H1 (cell line): ENCODE measurements at regions not wholly inside any gene's neighbourhood (a gene's known extent, or its start where the extent isn't known, plus 50 kb on each side); places are given as distances from the start of the nearest gene placed in this dataset.

ENCODE experiments used
- CTCF ChIA-PET: fragments of 300-600 bp; sonication (Branson Sonifier 250); formaldehyde crosslinking; loops from one replicate; lab custom pipeline; 2021; ENCODE audit not compliant: partially characterized antibody; lab: Charles Lee
- POLR2A ChIA-PET: fragments of 300-600 bp; sonication (Branson Sonifier 250); formaldehyde crosslinking; loops from one replicate; lab custom pipeline; 2021; ENCODE audit warnings: inconsistent platforms; ENCODE audit not compliant: partially characterized antibody; lab: Charles Lee
- DNase-seq, 2 experiments: peaks; one replicate each; pipeline versions ENCODE4 v3.0.0 to v3.0.0-alpha.2; 2010 to 2022; ENCODE audit warnings: low spot score in 2 of 2, low read depth in 1 of 2, mixed read lengths in 1 of 2
- FAIRE-seq: peaks from 2 replicates; lab custom pipeline; 2011; peaks lifted over from hg19 to GRCh38; lab: Jason Lieb, UNC
- H2AFZ ChIP-seq: 2 replicates; pipeline ENCODE4 v1.8.1; 2012; ENCODE audit warnings: low read length, inconsistent platforms
- H2AK5ac ChIP-seq: 2 replicates; pipeline ENCODE4 v1.6.1; 2013; ENCODE audit warnings: low read depth, low read length
- H2BK120ac ChIP-seq: replicated peaks from 2 replicates; pipeline ENCODE3; 2013; ENCODE audit warnings: low read depth, low read length, inconsistent platforms
- H2BK12ac ChIP-seq: 2 replicates; pipeline ENCODE4 v1.6.1; 2013; ENCODE audit warnings: low read depth, low read length
- H2BK15ac ChIP-seq: 2 replicates; pipeline ENCODE4 v1.6.1; 2013; ENCODE audit warnings: low read length
- H2BK20ac ChIP-seq: 2 replicates; pipeline ENCODE4 v1.6.1; 2013; ENCODE audit warnings: low read length
- H2BK5ac ChIP-seq: 2 replicates; pipeline ENCODE4 v1.6.1; 2013; ENCODE audit warnings: low read depth, low read length
- H3K14ac ChIP-seq: 2 replicates; pipeline ENCODE4 v1.6.1; 2013; ENCODE audit warnings: inconsistent platforms; ENCODE audit not compliant: insufficient read length
- H3K18ac ChIP-seq: 2 replicates; pipeline ENCODE4 v1.6.1; 2013; ENCODE audit warnings: low read length; ENCODE audit errors: extremely low read depth
- H3K23ac ChIP-seq: 2 replicates; pipeline ENCODE4 v1.6.1; 2013; ENCODE audit warnings: inconsistent platforms; ENCODE audit not compliant: insufficient read length
- H3K23me2 ChIP-seq: 2 replicates; pipeline ENCODE4 v1.6.1; 2013; ENCODE audit warnings: low read depth, low read length
- H3K27ac ChIP-seq: 2 replicates; pipeline ENCODE4 v1.6.1; 2011; ENCODE audit warnings: low read depth, low read length, inconsistent platforms
- H3K27me3 ChIP-seq, 4 experiments: replicated peaks in 1 of 4; 1 replicate in 1 of 4; 2 replicates in 3 of 4; pipeline versions ENCODE4 v1.6.1 to v1.8.1; 2011 to 2013; ENCODE audit warnings: low read length in 3 of 4, mild to moderate bottlenecking in 3 of 4, inconsistent platforms in 2 of 4, mixed read lengths in 2 of 4, moderate library complexity in 1 of 4; ENCODE audit not compliant: control insufficient read depth in 3 of 4, insufficient read depth in 3 of 4; ENCODE audit errors: extremely low read depth in 1 of 4
- H3K36me3 ChIP-seq, 4 experiments: 2 replicates each; pipeline versions ENCODE4 v1.6.1 to v1.8.1; 2011 to 2013; ENCODE audit warnings: mild to moderate bottlenecking in 4 of 4, low read length in 3 of 4, moderate library complexity in 2 of 4, control low read depth in 1 of 4, inconsistent platforms in 1 of 4; ENCODE audit not compliant: insufficient read depth in 4 of 4, control insufficient read depth in 2 of 4
- H3K4ac ChIP-seq: replicated peaks from 2 replicates; pipeline ENCODE3; 2013; ENCODE audit warnings: low read length, low read depth, mixed read lengths, inconsistent platforms; ENCODE audit not compliant: insufficient read length
- H3K4me1 ChIP-seq, 4 experiments: replicated peaks in 1 of 4; 1 replicate in 1 of 4; 2 replicates in 3 of 4; pipeline versions ENCODE4 v1.6.1 to v1.8.1; 2011 to 2013; ENCODE audit warnings: low read length in 3 of 4, inconsistent platforms in 2 of 4, mixed read lengths in 1 of 4; ENCODE audit not compliant: insufficient read depth in 4 of 4, control insufficient read depth in 3 of 4
- H3K4me2 ChIP-seq, 2 experiments: 2 replicates each; pipeline versions ENCODE4 v1.6.1 to v1.8.1; 2011 to 2013; ENCODE audit warnings: low read depth in 2 of 2, low read length in 2 of 2, control low read depth in 1 of 2, inconsistent platforms in 1 of 2, mild to moderate bottlenecking in 1 of 2; ENCODE audit not compliant: insufficient read depth in 1 of 2
- H3K4me3 ChIP-seq, 4 experiments: fragments of 200-600, 300-600 bp in 1 of 4; sonication (generic), shearing (Covaris generic), sonication (Bioruptor Twin) in 1 of 4; 2 replicates each; pipeline versions ENCODE4 v1.5.1 to v1.8.1; 2011 to 2016; ENCODE audit warnings: low read length in 4 of 4, low read depth in 3 of 4, control low read depth in 2 of 4, inconsistent platforms in 2 of 4, mild to moderate bottlenecking in 2 of 4, mixed read lengths in 1 of 4, moderate library complexity in 1 of 4; ENCODE audit not compliant: insufficient read depth in 2 of 4; ENCODE audit errors: extremely low read depth in 1 of 4
- H3K56ac ChIP-seq: replicated peaks from 2 replicates; pipeline ENCODE3; 2013; ENCODE audit warnings: low read depth, mild to moderate bottlenecking, mixed read lengths, low read length, inconsistent platforms; ENCODE audit not compliant: insufficient read length
- H3K79me1 ChIP-seq: 2 replicates; pipeline ENCODE4 v1.6.1; 2013; ENCODE audit warnings: low read depth, low read length, control low read depth
- H3K79me2 ChIP-seq, 2 experiments: 2 replicates each; pipeline versions ENCODE4 v1.6.1 to v1.8.1; 2012 to 2013; ENCODE audit warnings: low read length in 2 of 2, mild to moderate bottlenecking in 2 of 2, inconsistent platforms in 1 of 2; ENCODE audit not compliant: insufficient read depth in 2 of 2, control insufficient read depth in 1 of 2
- H3K9ac ChIP-seq, 4 experiments: replicated peaks in 1 of 4; 1 replicate in 1 of 4; 2 replicates in 3 of 4; pipeline versions ENCODE4 v1.6.1 to v1.8.1; 2011 to 2013; ENCODE audit warnings: low read depth in 3 of 4, low read length in 3 of 4, control low read depth in 2 of 4, mild to moderate bottlenecking in 2 of 4, moderate library complexity in 2 of 4, inconsistent platforms in 1 of 4; ENCODE audit errors: extremely low read depth in 1 of 4
- H3K9me3 ChIP-seq, 2 experiments: 2 replicates each; pipeline versions ENCODE4 v1.6.1 to v1.8.1; 2012 to 2013; ENCODE audit warnings: mild to moderate bottlenecking in 2 of 2, moderate library complexity in 2 of 2, control low read depth in 1 of 2, inconsistent platforms in 1 of 2, low read depth in 1 of 2, low read length in 1 of 2, mixed read lengths in 1 of 2; ENCODE audit not compliant: insufficient read depth in 2 of 2
- H4K20me1 ChIP-seq, 2 experiments: replicated peaks in 1 of 2; 2 replicates each; pipeline versions ENCODE3 to v1.8.1; 2011 to 2013; ENCODE audit warnings: inconsistent platforms in 2 of 2, low read length in 2 of 2, mild to moderate bottlenecking in 1 of 2; ENCODE audit not compliant: insufficient read depth in 2 of 2, control insufficient read depth in 1 of 2
- H4K5ac ChIP-seq: 2 replicates; pipeline ENCODE4 v1.6.1; 2013; ENCODE audit warnings: low read length, low read depth, mixed read lengths, inconsistent platforms; ENCODE audit not compliant: insufficient read length
- H4K8ac ChIP-seq: 2 replicates; pipeline ENCODE4 v1.8.0; 2013; ENCODE audit warnings: mild to moderate bottlenecking, moderate library complexity, low read length, inconsistent platforms; ENCODE audit not compliant: insufficient read depth; ENCODE audit errors: extremely low read depth
- H4K91ac ChIP-seq: replicated peaks from 2 replicates; pipeline ENCODE3; 2013; ENCODE audit warnings: low read length, mixed read lengths, inconsistent platforms; ENCODE audit not compliant: insufficient read length
- CTBP2 ChIP-seq: IDR thresholded peaks from 2 replicates; pipeline ENCODE4 v1.7.0; 2011; ENCODE audit warnings: borderline replicate concordance, mild to moderate bottlenecking, moderate library complexity, mixed read lengths, low read length; ENCODE audit not compliant: insufficient read depth, insufficient read length
- EP300 ChIP-seq, 2 experiments: IDR thresholded peaks; 1 replicate in 1 of 2; 2 replicates in 1 of 2; pipeline ENCODE4 v1.6.1; 2011 to 2012; ENCODE audit warnings: low read depth in 2 of 2, low read length in 2 of 2, mild to moderate bottlenecking in 2 of 2, borderline replicate concordance in 1 of 2, inconsistent platforms in 1 of 2, moderate library complexity in 1 of 2
- FOSL1 ChIP-seq: IDR thresholded peaks from 2 replicates; pipeline ENCODE4 v1.6.1; 2011; ENCODE audit warnings: mild to moderate bottlenecking, low read depth, low read length, moderate library complexity; ENCODE audit not compliant: insufficient read depth
- KDM5A ChIP-seq: fragments of 200-600 bp; IDR thresholded peaks from 2 replicates; pipeline ENCODE4 v1.7.1; 2012; ENCODE audit warnings: mild to moderate bottlenecking, low read length, inconsistent platforms, mixed read lengths
- POLR2A ChIP-seq, 2 experiments: IDR thresholded peaks; 1 replicate in 1 of 2; 2 replicates in 1 of 2; pipeline ENCODE4 v1.6.1; 2011; ENCODE audit warnings: low read depth in 2 of 2, low read length in 2 of 2, mild to moderate bottlenecking in 2 of 2; ENCODE audit errors: control extremely low read depth in 1 of 2
- POLR2AphosphoS5 ChIP-seq: IDR thresholded peaks from 2 replicates; pipeline ENCODE4 v1.6.1; 2011; ENCODE audit warnings: low read depth, low read length
- POU5F1 ChIP-seq: IDR thresholded peaks from 2 replicates; pipeline ENCODE4 v1.6.1; 2011; ENCODE audit warnings: low read depth, mild to moderate bottlenecking, low read length, moderate library complexity
- WGBS, 2 experiments: shearing (Covaris generic) in 1 of 2; methylation state at CpG; one replicate each; pipeline versions ENCODE4 v1.1.6 to v1.1.7; 2013 to 2015; ENCODE audit warnings: low lambda C conversion rate in 2 of 2, mixed read lengths in 2 of 2, inconsistent platforms in 1 of 2, low coverage in 1 of 2, missing lambda C conversion rate in 1 of 2; ENCODE audit not compliant: insufficient replicate concordance in 2 of 2, insufficient coverage in 1 of 2, insufficient read length in 1 of 2; ENCODE audit errors: extremely low coverage in 1 of 2, missing lambda C conversion rate in 1 of 2; 5-methylcytosine and 5-hydroxymethylcytosine counted together
- TF ChIP-seq, protein P1 (sequence below): IDR thresholded peaks from 2 replicates; pipeline ENCODE4 v1.6.1; 2011; ENCODE audit warnings: low read length, improper control_type of control experiment

GRCh38 chr1:83698644-83699043, 300.3 kb downstream of the TTLL7 start:
- H2BK5ac ChIP-seq = no peak overlapping the region
- no peak overlapping the region for H2BK20ac ChIP-seq
- H3K23me2 ChIP-seq = no peaks in the 10 kb centered on the region
- no peak overlapping the region for H3K4me2 ChIP-seq
- FAIRE-seq = no peak
- DNase-seq = no peak
- 92% methylated on average over 2 of the region's 2 CpGs; no CpG with 5 or more reads in 1 of the 2 experiments for WGBS, 2 experiments
- no peak overlapping the region for H2AFZ ChIP-seq
- H2BK12ac ChIP-seq = no peak overlapping the region
- no peaks in the 10 kb centered on the region; a peak in 1 of 4 replicates for H3K9me3 ChIP-seq
- no peaks in the 10 kb centered on the region for H3K79me1 ChIP-seq
- POLR2A ChIA-PET = interaction anchor here (1.2 kb wide), 1 partner anchor 101 kb away, joined by 3 read pairs; no protein-coding TSS in a partner anchor
- CTCF ChIA-PET = interaction anchor here (1.2 kb wide), 1 partner anchor 59 kb away, joined by 3 read pairs; no protein-coding TSS in a partner anchor
- H4K20me1 ChIP-seq = no peaks in the 10 kb centered on the region
- H3K56ac ChIP-seq = no peak overlapping the region
- H3K9ac ChIP-seq = no peak overlapping the region
- no peak overlapping the region for H3K27ac ChIP-seq
- H3K18ac ChIP-seq = no peak overlapping the region
- no peaks in the 10 kb centered on the region for H3K36me3 ChIP-seq
- H3K14ac ChIP-seq = no peak overlapping the region
- peaks cover 9 to 17% (median 13%) of the 10 kb centered on the region in 4 experiments; a peak in 6 of 7 replicates for H3K4me1 ChIP-seq
- no peaks in the 10 kb centered on the region for H3K79me2 ChIP-seq
- H4K5ac ChIP-seq = no peak overlapping the region
- no peak overlapping the region for H3K4ac ChIP-seq
- H2BK15ac ChIP-seq = no peak overlapping the region
- no peak overlapping the region for H2BK120ac ChIP-seq
- H3K23ac ChIP-seq = no peak overlapping the region
- no peaks in the 10 kb centered on the region for H3K27me3 ChIP-seq
- no peak overlapping the region for H3K4me3 ChIP-seq
- no peak overlapping the region for H4K91ac ChIP-seq
- no peak overlapping the region for H2AK5ac ChIP-seq
- H4K8ac ChIP-seq = no peak overlapping the region
- TF ChIP-seq FOSL1 (no peak), POLR2A (IDR thresholded peaks at IDR 0.05; ENCODE audit: control extremely low read depth in 1 of 2, low read depth in 2 of 2, low read length in 2 of 2) (no peak), CTBP2 (no peak), POLR2AphosphoS5 (no peak), KDM5A (no peak), EP300 (IDR thresholded peaks at IDR 0.05; ENCODE audit: borderline replicate concordance in 1 of 2, low read depth in 2 of 2, low read length in 2 of 2) (no peak), POU5F1 (no peak)
- TF ChIP-seq, protein P1, sequence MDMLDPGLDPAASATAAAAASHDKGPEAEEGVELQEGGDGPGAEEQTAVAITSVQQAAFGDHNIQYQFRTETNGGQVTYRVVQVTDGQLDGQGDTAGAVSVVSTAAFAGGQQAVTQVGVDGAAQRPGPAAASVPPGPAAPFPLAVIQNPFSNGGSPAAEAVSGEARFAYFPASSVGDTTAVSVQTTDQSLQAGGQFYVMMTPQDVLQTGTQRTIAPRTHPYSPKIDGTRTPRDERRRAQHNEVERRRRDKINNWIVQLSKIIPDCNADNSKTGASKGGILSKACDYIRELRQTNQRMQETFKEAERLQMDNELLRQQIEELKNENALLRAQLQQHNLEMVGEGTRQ = no peak
